MG63 (cell line): ENCODE measurements at regions not wholly inside any gene's neighbourhood (a gene's known extent, or its start where the extent isn't known, plus 50 kb on each side); places are given as distances from the start of the nearest gene placed in this dataset.

Experiments
- DNase-seq: peaks from one replicate; pipeline ENCODE4 v3.0.0-alpha.2; 2020
- H3K27me3 ChIP-seq: fragments of 250-450 bp; sonication (Bioruptor Pico); 2 replicates; pipeline ENCODE4 v1.5.1; 2020; ENCODE audit warnings: mild to moderate bottlenecking, moderate library complexity
- H3K36me3 ChIP-seq: fragments of 250-450 bp; sonication (Bioruptor Pico); 2 replicates; pipeline ENCODE4 v1.5.1; 2020; ENCODE audit warnings: mild to moderate bottlenecking, moderate library complexity
- H3K4me3 ChIP-seq: fragments of 250-450 bp; sonication (Bioruptor Pico); 2 replicates; pipeline ENCODE4 v1.5.1; 2020; ENCODE audit warnings: mild to moderate bottlenecking, moderate library complexity
- H3K9me3 ChIP-seq: fragments of 250-450 bp; sonication (Bioruptor Pico); 2 replicates; pipeline ENCODE4 v1.5.1; 2020; ENCODE audit warnings: mild to moderate bottlenecking, moderate library complexity

DNA sequence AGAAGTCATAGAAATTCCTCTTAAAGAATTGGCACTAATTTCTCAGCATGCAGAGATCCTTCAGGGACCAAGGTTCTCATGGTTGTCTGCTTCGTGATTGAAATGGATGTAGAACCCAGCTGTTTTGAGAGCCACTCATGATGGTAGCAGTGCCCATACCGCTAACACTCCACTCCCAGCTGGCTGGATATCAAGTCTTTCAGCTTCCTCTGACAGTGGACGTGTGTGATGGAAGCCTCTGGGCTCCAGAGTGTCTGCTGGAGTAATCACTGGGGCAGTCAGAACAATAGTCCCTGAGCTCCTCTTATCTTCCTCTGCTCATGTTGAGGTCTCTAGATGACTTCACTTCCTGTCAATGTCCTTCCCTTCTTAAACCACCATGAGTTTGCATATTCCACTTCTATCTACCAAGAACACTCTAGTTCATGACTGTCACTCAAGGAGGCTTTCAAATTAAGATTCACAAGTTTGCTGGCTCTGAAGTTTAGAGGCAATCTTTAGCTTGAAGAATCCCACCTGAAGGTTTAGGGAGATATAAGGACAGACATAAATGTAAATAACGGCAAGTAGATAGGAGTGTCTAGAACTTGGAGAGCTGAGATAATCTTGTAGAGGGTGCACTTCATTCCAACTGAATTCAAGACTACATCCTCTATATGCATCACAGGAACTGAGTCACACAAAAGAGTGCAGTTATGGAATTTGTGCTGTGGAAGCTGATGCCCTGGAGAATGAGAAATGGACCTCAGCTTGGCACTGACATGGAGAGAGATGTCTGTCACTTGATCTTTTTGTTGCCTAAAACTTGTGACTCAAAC, 64.5 kb upstream of the WDR1 start:
- H3K27me3 ChIP-seq, result no peaks in the 10 kb centered on the region
- H3K36me3 ChIP-seq, result no peaks in the 10 kb centered on the region
- peak; percentile 35 for DNase-seq
- no peak overlapping the region for H3K4me3 ChIP-seq
- H3K9me3 ChIP-seq, result no peaks in the 10 kb centered on the region

DNA sequence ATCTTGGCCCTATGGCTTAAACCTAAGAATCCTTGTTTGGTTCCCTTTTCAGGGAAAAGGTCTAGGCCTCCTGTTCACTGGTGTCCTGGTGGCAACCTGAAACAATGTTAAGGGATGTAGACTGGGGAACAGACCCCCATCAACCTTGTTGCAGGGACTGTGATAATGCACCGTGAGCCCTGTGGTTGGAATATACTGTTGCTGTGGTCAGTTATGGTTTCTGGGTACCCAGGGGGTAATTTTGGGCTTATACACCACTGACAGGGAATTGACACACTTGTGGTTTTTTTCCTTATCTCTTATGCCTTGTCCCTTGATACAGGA, 64.0 kb upstream of the WDR1 start:
- no peaks in the 10 kb centered on the region for H3K36me3 ChIP-seq
- H3K4me3 ChIP-seq, result no peak overlapping the region
- no peaks in the 10 kb centered on the region for H3K27me3 ChIP-seq
- no peaks in the 10 kb centered on the region for H3K9me3 ChIP-seq
- no peak for DNase-seq

DNA sequence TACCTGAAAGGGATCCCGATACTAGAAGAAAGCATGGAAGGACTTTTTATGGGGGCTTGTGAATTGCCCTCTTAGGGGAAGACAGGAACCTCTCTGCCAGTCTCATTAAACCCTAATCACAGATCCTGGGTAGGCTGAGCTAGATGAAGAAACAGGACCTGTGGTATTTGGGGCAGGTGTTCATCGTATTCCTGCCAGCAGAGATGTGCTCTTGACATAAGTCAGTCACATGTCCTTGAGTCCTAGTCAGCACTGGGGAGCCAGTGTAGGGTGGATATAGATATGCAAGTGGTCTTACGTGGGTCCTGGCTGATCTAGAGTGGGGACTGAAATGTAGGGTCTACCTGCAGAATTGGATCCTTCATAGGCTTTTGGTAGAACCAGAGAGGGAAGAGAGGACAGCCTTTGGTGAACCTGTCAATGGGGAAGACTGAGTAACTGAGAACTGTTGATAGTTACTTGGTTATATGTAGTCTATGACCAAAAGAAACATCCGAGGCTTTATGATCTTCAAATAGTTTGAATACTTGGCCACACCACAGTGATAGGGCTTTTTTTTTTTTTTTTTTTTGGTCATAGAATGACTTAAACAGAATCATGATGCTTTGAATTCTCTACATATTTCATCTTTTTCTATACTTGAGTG, 63.5 kb upstream of the WDR1 start:
- no peak for DNase-seq
- H3K4me3 ChIP-seq, result no peak overlapping the region
- no peaks in the 10 kb centered on the region for H3K27me3 ChIP-seq
- no peaks in the 10 kb centered on the region for H3K36me3 ChIP-seq
- H3K9me3 ChIP-seq, result no peaks in the 10 kb centered on the region

DNA sequence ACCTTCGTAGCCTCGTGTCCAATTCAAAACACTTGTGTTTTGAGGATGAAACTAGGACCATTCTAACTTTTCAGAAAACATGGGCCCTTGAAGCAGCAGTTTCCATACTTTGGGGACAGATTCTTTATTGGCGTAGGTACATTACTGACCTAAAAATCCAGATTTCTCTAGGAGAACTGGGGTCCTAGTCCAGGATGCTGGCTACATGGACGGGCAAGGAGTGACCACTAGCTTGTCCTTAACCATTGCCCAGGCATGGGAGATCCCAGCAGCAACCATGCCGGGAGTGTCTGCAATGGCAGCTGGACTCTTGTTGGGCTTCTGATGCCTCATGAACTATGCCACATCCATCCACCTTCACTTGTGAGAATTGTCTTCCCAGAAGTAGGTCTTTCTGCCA, 62.2 kb upstream of the WDR1 start:
- Histone ChIP-seq H3K4me3 (no peak overlapping the region), H3K27me3 (no peaks in the 10 kb centered on the region), H3K9me3 (no peaks in the 10 kb centered on the region), H3K36me3 (no peaks in the 10 kb centered on the region)
- DNase-seq, result no peak

DNA sequence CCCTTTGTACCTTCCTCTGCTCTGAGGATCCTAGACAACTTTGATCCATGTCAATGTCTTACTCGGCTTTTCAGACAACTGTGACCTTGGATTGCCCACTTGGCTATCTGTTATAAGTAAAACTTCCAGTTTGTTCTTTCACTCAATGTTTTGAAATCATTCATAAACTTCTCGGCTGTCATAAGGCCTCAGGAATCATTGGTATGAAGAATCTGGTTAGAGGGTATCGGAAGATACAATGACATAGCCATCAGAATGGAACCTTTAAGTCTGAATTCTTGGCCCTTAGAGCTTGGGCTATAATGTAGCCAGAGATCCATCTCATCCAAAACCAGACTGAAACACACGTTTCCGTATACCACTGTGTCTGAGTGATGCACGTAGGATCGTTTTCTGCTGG, 59.0 kb upstream of the WDR1 start:
- Histone ChIP-seq H3K4me3 (no peak overlapping the region), H3K36me3 (no peaks in the 10 kb centered on the region), H3K9me3 (no peaks in the 10 kb centered on the region), H3K27me3 (no peaks in the 10 kb centered on the region)
- DNase-seq, result no peak

DNA sequence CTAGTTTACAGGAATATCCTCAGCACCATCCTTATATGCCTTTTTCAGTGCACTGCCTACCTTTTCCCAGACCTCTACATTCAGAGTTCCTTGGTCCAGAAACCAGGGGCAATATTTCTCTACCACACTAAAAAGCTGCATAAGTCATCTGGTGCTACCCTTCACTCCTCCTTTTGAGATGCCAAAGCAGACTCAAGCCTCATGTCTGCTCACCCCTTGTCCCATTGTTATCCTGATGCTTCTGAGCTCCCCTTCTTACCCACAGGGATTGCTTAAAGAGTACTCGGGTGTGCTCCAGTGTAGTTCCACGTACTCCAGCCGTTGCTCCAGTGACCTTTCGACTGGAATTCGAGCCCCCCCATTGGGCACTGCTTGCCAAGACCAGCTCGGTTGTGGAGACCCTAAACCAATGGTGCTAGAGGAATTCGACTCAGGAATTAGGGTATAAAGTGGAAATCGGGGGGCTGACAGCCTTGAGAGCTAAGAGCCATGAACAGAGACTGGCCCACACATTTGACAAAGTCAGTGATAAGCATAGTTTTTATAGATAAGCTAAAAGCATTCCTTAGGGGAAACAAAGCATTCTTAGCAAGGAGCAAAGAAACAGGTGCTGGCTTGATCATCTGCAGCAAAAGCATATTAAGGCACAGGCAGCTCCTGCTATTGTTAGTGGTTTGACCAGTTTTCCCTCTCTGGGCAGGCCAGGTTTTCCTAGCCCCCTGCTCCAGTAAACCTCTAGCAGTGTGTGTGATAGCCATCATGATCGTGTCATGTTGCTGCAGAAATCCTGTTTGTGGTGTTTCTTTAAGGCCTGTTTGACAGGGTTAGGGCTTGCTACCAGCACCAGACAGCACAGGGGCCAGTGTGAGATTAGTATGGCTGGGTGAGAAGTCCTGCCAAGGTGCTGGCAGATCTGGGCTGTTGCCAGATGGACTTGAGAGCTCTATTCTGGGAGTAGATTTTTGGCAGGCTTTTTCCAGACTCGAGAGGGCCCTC, 57.5 kb upstream of the WDR1 start:
- Histone ChIP-seq H3K4me3 (no peak overlapping the region), H3K9me3 (no peaks in the 10 kb centered on the region), H3K27me3 (no peaks in the 10 kb centered on the region), H3K36me3 (no peaks in the 10 kb centered on the region)
- peak; percentile 26 for DNase-seq

DNA sequence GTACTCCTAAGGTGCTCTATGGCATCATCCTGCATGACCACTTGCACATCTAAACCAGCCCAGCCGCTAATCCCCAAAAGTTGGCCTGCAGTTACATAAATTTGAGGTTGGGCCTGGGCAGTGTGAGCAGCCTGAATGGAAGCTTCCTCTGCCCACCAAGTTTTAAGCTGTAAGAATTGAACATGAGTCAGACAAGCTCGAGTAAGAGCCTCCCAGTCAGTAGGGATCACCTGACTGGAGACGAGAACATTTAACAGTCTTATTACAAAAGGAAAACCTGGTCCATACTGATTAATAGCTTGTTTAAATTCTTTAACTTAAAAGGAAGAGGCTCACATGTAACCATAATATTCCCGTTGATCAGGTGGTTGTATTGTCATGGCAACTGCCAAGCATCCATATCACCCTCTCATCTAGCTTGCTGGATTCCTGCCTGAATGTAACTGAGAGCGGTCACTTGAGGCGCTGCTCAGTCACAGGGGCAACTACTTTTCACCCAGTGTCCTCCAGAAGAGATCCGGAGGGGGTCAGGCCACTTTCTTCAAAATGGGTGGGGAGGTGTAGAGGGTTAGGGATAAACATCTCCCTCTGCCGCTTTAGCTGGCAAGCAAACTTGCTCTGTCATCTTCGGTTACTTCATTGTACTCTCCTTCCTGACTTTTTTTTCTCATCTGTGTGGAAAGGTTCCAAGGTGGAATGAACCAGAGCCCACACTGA, 56.6 kb upstream of the WDR1 start:
- DNase-seq, result no peak

DNA sequence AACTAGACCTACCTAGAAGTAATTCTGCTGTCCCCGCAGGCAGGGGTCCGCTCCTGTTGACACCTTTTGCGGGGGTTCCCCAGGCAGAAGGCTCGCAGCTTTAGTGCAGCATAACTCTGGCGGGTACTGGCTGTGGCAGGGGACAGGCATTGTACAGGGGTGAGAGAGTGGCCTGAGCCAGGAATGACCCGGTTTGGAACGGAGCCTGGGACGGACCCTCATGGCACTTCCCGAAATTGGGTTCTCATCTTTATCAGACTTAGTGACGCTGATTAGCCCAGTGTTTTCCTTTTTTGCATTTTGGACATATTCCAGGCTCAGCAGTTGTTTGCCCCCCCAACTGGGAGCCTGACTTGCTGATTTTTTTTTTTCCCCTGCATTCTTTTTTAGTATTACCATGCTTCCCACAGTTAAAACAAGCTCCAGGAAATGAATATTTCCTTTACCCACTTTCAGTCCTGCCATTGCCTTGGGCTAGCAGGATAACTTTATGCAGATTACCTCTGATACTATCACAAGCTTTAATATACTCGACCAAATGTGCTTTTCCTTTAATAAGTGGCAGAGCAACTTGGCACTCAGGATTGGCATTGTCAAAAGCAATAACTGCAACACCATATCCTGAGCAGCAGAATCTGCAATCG, 55.8 kb upstream of the WDR1 start:
- Histone ChIP-seq H3K36me3 (no peaks in the 10 kb centered on the region), H3K4me3 (no peak overlapping the region), H3K27me3 (no peaks in the 10 kb centered on the region), H3K9me3 (no peaks in the 10 kb centered on the region)
- no peak for DNase-seq

More for the DNA sequence above, 56.6 kb upstream of the WDR1 start:
- Histone ChIP-seq H3K4me3 (no peak overlapping the region), H3K27me3 (no peaks in the 10 kb centered on the region), H3K9me3 (no peaks in the 10 kb centered on the region), H3K36me3 (no peaks in the 10 kb centered on the region)

DNA sequence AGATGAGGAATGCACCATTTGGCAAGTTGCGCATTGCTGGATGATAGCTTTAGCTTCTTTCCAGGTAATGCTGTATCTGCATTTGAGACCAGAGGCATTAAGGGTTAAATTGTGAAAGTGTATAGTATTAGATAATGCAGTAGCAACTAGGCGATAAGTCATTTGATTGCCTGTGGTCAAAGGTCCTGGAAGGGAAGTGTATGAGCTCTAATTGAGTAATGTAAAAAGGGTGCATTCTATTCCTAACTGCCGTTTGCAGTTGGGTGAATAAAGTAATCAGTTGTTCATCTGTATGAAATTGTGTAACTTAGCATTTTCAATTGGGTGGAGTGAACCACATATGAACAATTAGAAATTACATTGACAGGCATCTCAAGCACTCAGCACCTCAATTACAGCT, 54.5 kb upstream of the WDR1 start:
- H3K36me3 ChIP-seq, result no peaks in the 10 kb centered on the region
- H3K27me3 ChIP-seq, result no peaks in the 10 kb centered on the region
- no peaks in the 10 kb centered on the region for H3K9me3 ChIP-seq
- DNase-seq, result no peak
- H3K4me3 ChIP-seq, result no peak overlapping the region

DNA sequence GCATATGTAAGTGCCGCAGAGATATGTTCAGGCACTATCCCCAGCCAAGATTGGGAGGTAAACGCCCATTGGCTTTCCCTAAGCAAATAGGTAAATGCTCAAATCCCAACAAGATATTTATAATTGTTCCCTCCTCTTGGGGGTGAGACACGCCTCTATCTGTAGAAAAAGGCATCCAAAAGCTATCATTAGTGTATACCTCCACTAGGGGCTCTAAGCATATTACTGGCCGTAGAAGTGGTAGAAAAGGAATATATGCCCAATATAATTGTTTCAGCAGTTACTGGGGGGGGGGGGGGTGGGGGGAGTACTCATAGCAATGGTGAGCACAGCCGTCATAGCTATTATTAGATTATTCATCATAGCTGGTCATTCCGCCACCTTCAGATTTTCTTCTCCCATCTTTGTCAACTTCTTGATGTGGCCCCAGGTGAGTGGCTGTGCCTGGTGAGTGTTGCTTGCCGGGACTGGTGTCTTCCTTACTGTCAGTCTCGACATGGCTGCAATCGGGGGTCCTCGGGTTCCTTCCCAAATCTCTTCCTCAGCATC, 53.3 kb upstream of the WDR1 start:
- H3K9me3 ChIP-seq, result no peaks in the 10 kb centered on the region
- H3K36me3 ChIP-seq, result no peaks in the 10 kb centered on the region
- no peaks in the 10 kb centered on the region for H3K27me3 ChIP-seq
- DNase-seq, result no peak
- no peak overlapping the region for H3K4me3 ChIP-seq

DNA sequence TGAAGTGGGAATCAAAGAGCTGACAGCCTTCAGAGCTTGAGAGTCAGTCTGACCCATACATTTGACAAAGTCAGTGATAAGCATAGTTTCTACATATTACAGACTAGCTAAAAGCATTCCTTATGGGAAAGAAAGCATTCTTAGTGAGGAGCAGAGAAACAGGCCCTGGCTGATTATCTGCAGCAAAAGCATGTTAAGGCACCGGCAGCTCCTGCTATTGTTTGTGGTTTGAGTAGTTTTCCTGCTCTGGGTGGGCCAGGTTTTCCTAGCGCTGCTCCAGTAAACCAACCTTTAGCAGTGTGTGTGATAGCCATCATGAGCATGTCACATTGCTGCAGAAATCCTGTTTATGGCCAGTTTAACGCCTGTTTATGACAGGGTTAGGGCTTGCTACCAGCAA, 51.6 kb upstream of the WDR1 start:
- no peak overlapping the region for H3K4me3 ChIP-seq
- no peaks in the 10 kb centered on the region for H3K27me3 ChIP-seq
- no peaks in the 10 kb centered on the region for H3K9me3 ChIP-seq
- H3K36me3 ChIP-seq, result no peaks in the 10 kb centered on the region
- no peak for DNase-seq

DNA sequence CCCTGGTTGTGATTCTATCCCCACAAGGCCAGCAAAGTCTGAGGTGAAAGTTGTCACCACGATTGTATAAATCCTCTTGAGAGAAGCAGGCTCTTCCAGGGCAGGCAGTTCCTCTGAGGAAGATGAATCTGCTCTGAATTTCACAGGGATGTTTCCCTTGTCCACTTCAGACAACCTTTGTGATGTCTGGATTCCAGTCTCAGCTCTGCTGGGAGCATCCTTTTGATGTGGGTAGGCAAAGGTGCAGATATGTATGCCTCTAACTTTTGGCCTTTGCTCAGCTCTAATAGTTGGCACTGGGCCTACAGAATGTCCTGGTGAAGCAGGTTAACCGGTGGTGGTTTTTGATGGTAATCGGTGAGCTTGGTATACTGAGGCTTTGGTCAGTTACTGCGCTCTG, 50.6 kb upstream of the WDR1 start:
- DNase-seq, result no peak

More for the DNA sequence above, 50.6 kb upstream of the WDR1 start:
- no peak overlapping the region for H3K4me3 ChIP-seq
- no peaks in the 10 kb centered on the region for H3K36me3 ChIP-seq
- no peaks in the 10 kb centered on the region for H3K27me3 ChIP-seq
- no peaks in the 10 kb centered on the region for H3K9me3 ChIP-seq
